GM12874 (cell line): ENCODE measurements at regions not wholly inside any gene's neighbourhood (a gene's known extent, or its start where the extent isn't known, plus 50 kb on each side); places are given as distances from the start of the nearest gene placed in this dataset.

Source experiments
- CTCF ChIP-seq: IDR thresholded peaks from 2 replicates; pipeline ENCODE4 v1.5.1; 2011; ENCODE audit warnings: low read depth, mild to moderate bottlenecking, control low read depth, low read length, moderate library complexity; ENCODE audit not compliant: insufficient read depth

GRCh38 chr6:118736440-118736839 lies 85.0 kb upstream of the CEP85L start:
- TF ChIP-seq CTCF = no peak

GRCh38 chr6:118735320-118735719 lies 83.9 kb upstream of the CEP85L start:
- TF ChIP-seq CTCF = peak; percentile 45; the same call in 1 of the 2 replicates

- no peak for TF ChIP-seq CTCF
Observed at GRCh38 chr6:118725944-118726343, 74.6 kb upstream of the CEP85L start.

- TF ChIP-seq CTCF = no peak
Observed at GRCh38 chr6:118724211-118724610, 72.8 kb upstream of the CEP85L start.

- TF ChIP-seq CTCF = no peak
Observed at GRCh38 chr6:118722829-118723813, 71.7 kb upstream of the CEP85L start.

GRCh38 chr6:118720125-118720473 lies 68.7 kb upstream of the CEP85L start:
- no peak for TF ChIP-seq CTCF

- no peak for TF ChIP-seq CTCF
Observed at GRCh38 chr6:118719351-118720124, 68.1 kb upstream of the CEP85L start.
